ENCODE measurements at regions not wholly inside any gene's neighbourhood (a gene's known extent, or its start where the extent isn't known, plus 50 kb on each side); places are given as distances from the start of the nearest gene placed in this dataset.

DNA sequence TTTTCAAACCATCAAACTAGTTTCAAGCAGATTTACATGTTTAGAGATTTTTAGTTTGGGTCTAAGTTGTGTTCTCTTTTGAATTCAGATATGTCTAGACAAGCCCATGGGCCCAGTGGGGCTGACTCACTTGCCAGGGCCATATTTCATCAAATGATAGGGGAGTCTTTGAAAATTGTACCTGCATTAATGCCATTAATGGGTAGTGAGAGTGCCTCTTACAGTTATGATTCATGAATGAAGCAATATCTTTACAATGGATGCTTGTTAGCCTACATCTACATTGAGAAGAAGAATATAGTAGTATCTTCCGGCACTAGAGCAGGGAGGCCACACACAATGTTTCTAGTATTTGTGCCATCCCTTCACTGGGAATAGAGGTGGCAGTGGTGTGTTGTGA lies 174.2 kb upstream of the E2F7 start:
- Histone ChIP-seq H3K9me2 (replicated peaks; ENCODE audit: low read depth, low read length) (no peaks in the 10 kb centered on the region), H3F3A (ENCODE audit: low read depth) (no peaks in the 10 kb centered on the region), H4K20me1 (ENCODE audit: insufficient read depth, low read length, poor library complexity, severe bottlenecking) (no peaks in the 10 kb centered on the region), H2AFZ (ENCODE audit: low read length) (no peak overlapping the region), H3K4me1 (ENCODE audit: insufficient read depth, low read length, poor library complexity, severe bottlenecking) (no peaks in the 10 kb centered on the region), H3K27me3 (ENCODE audit: insufficient read depth, low read length, poor library complexity, severe bottlenecking) (no peaks in the 10 kb centered on the region), H3K4me3 (ENCODE audit: low read length, poor library complexity, severe bottlenecking) (no peak overlapping the region), H3K9ac (ENCODE audit: low read depth, low read length, poor library complexity, severe bottlenecking) (no peak overlapping the region), H3K9me3 (ENCODE audit: insufficient read depth, low read depth, low read length) (no peaks in the 10 kb centered on the region), H3K79me2 (ENCODE audit: insufficient read depth, low read length) (no peaks in the 10 kb centered on the region), H3K36me3 (ENCODE audit: insufficient read depth, low read length) (no peaks in the 10 kb centered on the region), H3K4me2 (ENCODE audit: low read depth, low read length, poor library complexity, severe bottlenecking) (no peak overlapping the region)
- TF ChIP-seq EZH2phosphoT487 (IDR thresholded peaks at IDR 0.05; ENCODE audit: borderline replicate concordance), result no peak
- TF ChIP-seq, protein P1, sequence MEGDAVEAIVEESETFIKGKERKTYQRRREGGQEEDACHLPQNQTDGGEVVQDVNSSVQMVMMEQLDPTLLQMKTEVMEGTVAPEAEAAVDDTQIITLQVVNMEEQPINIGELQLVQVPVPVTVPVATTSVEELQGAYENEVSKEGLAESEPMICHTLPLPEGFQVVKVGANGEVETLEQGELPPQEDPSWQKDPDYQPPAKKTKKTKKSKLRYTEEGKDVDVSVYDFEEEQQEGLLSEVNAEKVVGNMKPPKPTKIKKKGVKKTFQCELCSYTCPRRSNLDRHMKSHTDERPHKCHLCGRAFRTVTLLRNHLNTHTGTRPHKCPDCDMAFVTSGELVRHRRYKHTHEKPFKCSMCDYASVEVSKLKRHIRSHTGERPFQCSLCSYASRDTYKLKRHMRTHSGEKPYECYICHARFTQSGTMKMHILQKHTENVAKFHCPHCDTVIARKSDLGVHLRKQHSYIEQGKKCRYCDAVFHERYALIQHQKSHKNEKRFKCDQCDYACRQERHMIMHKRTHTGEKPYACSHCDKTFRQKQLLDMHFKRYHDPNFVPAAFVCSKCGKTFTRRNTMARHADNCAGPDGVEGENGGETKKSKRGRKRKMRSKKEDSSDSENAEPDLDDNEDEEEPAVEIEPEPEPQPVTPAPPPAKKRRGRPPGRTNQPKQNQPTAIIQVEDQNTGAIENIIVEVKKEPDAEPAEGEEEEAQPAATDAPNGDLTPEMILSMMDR (conservative IDR thresholded peaks at IDR 0.05; ENCODE audit: low read length), result no peak

DNA sequence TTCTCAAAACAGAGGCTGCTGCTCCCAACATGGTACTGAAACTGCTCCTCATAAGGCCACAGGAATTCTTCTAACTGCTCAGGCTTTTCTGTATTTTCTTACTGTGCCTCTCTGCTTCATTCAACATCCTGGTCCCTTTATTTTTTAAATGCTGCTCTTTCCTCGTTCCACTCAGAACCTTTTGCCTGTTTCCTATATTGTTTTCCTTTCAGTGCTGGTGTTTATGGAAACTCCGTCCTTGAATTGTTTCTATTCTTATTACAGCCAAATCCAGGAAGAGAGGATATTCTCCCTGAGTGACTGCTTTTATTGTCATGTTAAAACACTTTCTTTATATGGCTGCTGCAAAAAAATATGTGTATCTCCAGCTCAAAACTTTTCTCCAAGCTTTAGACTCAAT lies 173.0 kb upstream of the E2F7 start:
- no peak for TF ChIP-seq EZH2phosphoT487 (IDR thresholded peaks at IDR 0.05; ENCODE audit: borderline replicate concordance)
- TF ChIP-seq, protein P1 (conservative IDR thresholded peaks at IDR 0.05; ENCODE audit: low read length), result no peak
- no peak overlapping the region for H3K9ac ChIP-seq (ENCODE audit: low read depth, low read length, poor library complexity, severe bottlenecking)
- H3K4me2 ChIP-seq (ENCODE audit: low read depth, low read length, poor library complexity, severe bottlenecking), result no peak overlapping the region
- H3K27me3 ChIP-seq (ENCODE audit: insufficient read depth, low read length, poor library complexity, severe bottlenecking), result no peaks in the 10 kb centered on the region
- H2AFZ ChIP-seq (ENCODE audit: low read length), result no peak overlapping the region
- no peaks in the 10 kb centered on the region for H3K9me2 ChIP-seq (replicated peaks; ENCODE audit: low read depth, low read length)
- no peak overlapping the region for H3K4me3 ChIP-seq (ENCODE audit: low read length, poor library complexity, severe bottlenecking)
- no peaks in the 10 kb centered on the region for H4K20me1 ChIP-seq (ENCODE audit: insufficient read depth, low read length, poor library complexity, severe bottlenecking)
- H3K4me1 ChIP-seq (ENCODE audit: insufficient read depth, low read length, poor library complexity, severe bottlenecking), result no peaks in the 10 kb centered on the region
- H3K9me3 ChIP-seq (ENCODE audit: insufficient read depth, low read depth, low read length), result no peaks in the 10 kb centered on the region
- no peaks in the 10 kb centered on the region for H3F3A ChIP-seq (ENCODE audit: low read depth)
- H3K79me2 ChIP-seq (ENCODE audit: insufficient read depth, low read length), result no peaks in the 10 kb centered on the region
- no peaks in the 10 kb centered on the region for H3K36me3 ChIP-seq (ENCODE audit: insufficient read depth, low read length)

- Histone ChIP-seq H2AFZ (ENCODE audit: low read length) (no peak overlapping the region), H3K9me3 (ENCODE audit: insufficient read depth, low read depth, low read length) (no peaks in the 10 kb centered on the region), H3K79me2 (ENCODE audit: insufficient read depth, low read length) (no peaks in the 10 kb centered on the region), H3K4me2 (ENCODE audit: low read depth, low read length, poor library complexity, severe bottlenecking) (no peak overlapping the region), H3K27me3 (ENCODE audit: insufficient read depth, low read length, poor library complexity, severe bottlenecking) (no peaks in the 10 kb centered on the region), H3K9ac (ENCODE audit: low read depth, low read length, poor library complexity, severe bottlenecking) (no peak overlapping the region), H3K4me1 (ENCODE audit: insufficient read depth, low read length, poor library complexity, severe bottlenecking) (no peaks in the 10 kb centered on the region), H3F3A (ENCODE audit: low read depth) (no peaks in the 10 kb centered on the region), H4K20me1 (ENCODE audit: insufficient read depth, low read length, poor library complexity, severe bottlenecking) (no peaks in the 10 kb centered on the region), H3K36me3 (ENCODE audit: insufficient read depth, low read length) (no peaks in the 10 kb centered on the region), H3K9me2 (replicated peaks; ENCODE audit: low read depth, low read length) (no peaks in the 10 kb centered on the region), H3K4me3 (ENCODE audit: low read length, poor library complexity, severe bottlenecking) (no peak overlapping the region)
- TF ChIP-seq, protein P1 (conservative IDR thresholded peaks at IDR 0.05; ENCODE audit: low read length), result no peak
- TF ChIP-seq EZH2phosphoT487 (IDR thresholded peaks at IDR 0.05; ENCODE audit: borderline replicate concordance), result no peak
These were observed 172.5 kb upstream of the E2F7 start for GRCh38 chr12:77237896-77238295.

Data from Loucy (cell line).